GM12878 (cell line): ENCODE measurements at regions not wholly inside any gene's neighbourhood (a gene's known extent, or its start where the extent isn't known, plus 50 kb on each side); places are given as distances from the start of the nearest gene placed in this dataset.

ENCODE experiments used
- ATAC-seq: fragments of 200-7000 bp; cut with Tn5 transposase; 3 replicates; pipeline ENCODE4 v1.9.1; 2020; ENCODE audit warnings: mild to moderate bottlenecking, moderate library complexity
- BruUV-seq: library from RNA; stranded (reverse); fragments of 400-500 nt; replicated peaks from 2 replicates; lab custom pipeline; 2021; lab: Mats Ljungman, UMichigan
- CTCF ChIA-PET: fragments of 300-600 bp; sonication (Branson Sonifier 250); formaldehyde crosslinking; extraction: SDS; loops from one replicate; lab custom pipeline; 2021; ENCODE audit warnings: inconsistent platforms; lab: Yijun Ruan, JAX
- POLR2A ChIA-PET: fragments of 350-600 bp; formaldehyde crosslinking; extraction: SDS; loops from one replicate; lab custom pipeline; 2021; ENCODE audit warnings: inconsistent platforms; lab: Charles Lee
- RAD21 ChIA-PET: fragments of 300-600 bp; sonication (Branson Sonifier 250); formaldehyde crosslinking; loops from one replicate; lab custom pipeline; 2023; ENCODE audit warnings: antibody characterized with exemption; ENCODE audit not compliant: unreplicated experiment; lab: Charles Lee
- SMC1A ChIA-PET: fragments of 300-600 bp; sonication (Branson Sonifier 250); formaldehyde crosslinking; loops from one replicate; lab custom pipeline; 2023; ENCODE audit not compliant: unreplicated experiment, uncharacterized antibody; lab: Charles Lee
- DNase-seq: peaks from one replicate; pipeline ENCODE4 v3.0.0-alpha.2; 2011; ENCODE audit warnings: low read depth, low spot score
- FAIRE-seq: peaks from 3 replicates; lab custom pipeline; 2011; peaks lifted over from hg19 to GRCh38; lab: Jason Lieb, UNC
- H2AFZ ChIP-seq: 2 replicates; pipeline ENCODE4 v1.6.0; 2011; ENCODE audit warnings: low read depth, low read length, control low read depth; ENCODE audit not compliant: control insufficient read depth
- H3K27ac ChIP-seq: 2 replicates; pipeline ENCODE4 v1.5.1; 2011; ENCODE audit warnings: control low read depth; ENCODE audit not compliant: control insufficient read depth, insufficient read depth
- H3K27me3 ChIP-seq, 2 experiments: replicated peaks in 1 of 2; 2 replicates each; pipeline versions ENCODE4 v1.6.0 to v1.6.1; 2011; ENCODE audit warnings: low read length in 1 of 2; ENCODE audit not compliant: control insufficient read depth in 2 of 2, insufficient read depth in 2 of 2
- H3K36me3 ChIP-seq, 2 experiments: 2 replicates each; pipeline ENCODE4 v1.5.1; 2011; ENCODE audit warnings: low read length in 1 of 2; ENCODE audit not compliant: control insufficient read depth in 2 of 2, insufficient read depth in 2 of 2
- H3K4me1 ChIP-seq: 2 replicates; pipeline ENCODE4 v1.6.1; 2011; ENCODE audit warnings: mild to moderate bottlenecking, low read length, moderate library complexity, mixed read lengths; ENCODE audit not compliant: control insufficient read depth, insufficient read depth
- H3K4me2 ChIP-seq: 2 replicates; pipeline ENCODE4 v1.6.0; 2011; ENCODE audit warnings: control low read depth; ENCODE audit not compliant: control insufficient read depth, insufficient read depth
- H3K4me3 ChIP-seq: fragments of 200-600 bp; sonication (generic); 2 replicates; pipeline ENCODE4 v1.5.1; 2016
- H3K79me2 ChIP-seq: 2 replicates; pipeline ENCODE4 v1.6.0; 2011; ENCODE audit warnings: low read length; ENCODE audit not compliant: control insufficient read depth, insufficient read depth
- H3K9ac ChIP-seq: 2 replicates; pipeline ENCODE4 v1.8.0; 2011; ENCODE audit warnings: low read length, control low read depth, mixed read lengths; ENCODE audit not compliant: control insufficient read depth, insufficient read depth
- H3K9me3 ChIP-seq: replicated peaks from 3 replicates; pipeline ENCODE4 v1.5.1; 2011; ENCODE audit warnings: mild to moderate bottlenecking, low read length; ENCODE audit not compliant: control insufficient read depth, insufficient read depth
- H4K20me1 ChIP-seq: 2 replicates; pipeline ENCODE4 v1.6.0; 2011; ENCODE audit not compliant: control insufficient read depth, insufficient read depth
- BCL11A ChIP-seq: IDR thresholded peaks from 2 replicates; pipeline ENCODE4 v1.6.1; 2011; ENCODE audit warnings: low read depth, low read length
- CBX5 ChIP-seq: sonication (generic); IDR thresholded peaks from 2 replicates; pipeline ENCODE4 v1.6.1; 2016; ENCODE audit warnings: low read depth, moderate library complexity, mild to moderate bottlenecking, inconsistent platforms
- CHD4 ChIP-seq: fragments of 200-600 bp; sonication (generic); IDR thresholded peaks from 2 replicates; pipeline ENCODE4 v1.6.1; 2016; ENCODE audit warnings: mild to moderate bottlenecking
- HDAC2 ChIP-seq: fragments of 200-600 bp; sonication (generic); IDR thresholded peaks from 2 replicates; pipeline ENCODE4 v1.6.1; 2017
- LARP7 ChIP-seq: fragments of 450-650 bp; IDR thresholded peaks from 2 replicates; pipeline ENCODE4 v1.6.1; 2017; ENCODE audit warnings: mild to moderate bottlenecking
- NR2C1 ChIP-seq: fragments of 450-650 bp; IDR thresholded peaks from 2 replicates; pipeline ENCODE4 v1.6.1; 2017; ENCODE audit warnings: antibody characterized with exemption, mild to moderate bottlenecking, moderate library complexity
- SMAD5 ChIP-seq: IDR thresholded peaks from 2 replicates; pipeline ENCODE4 v1.6.1; 2016; ENCODE audit warnings: antibody characterized with exemption, low read depth
- ZNF687 ChIP-seq: fragments of 450-650 bp; IDR thresholded peaks from 2 replicates; pipeline ENCODE4 v1.6.1; 2017; ENCODE audit warnings: mild to moderate bottlenecking, moderate library complexity
- WGBS: methylation state at CpG from one replicate; pipeline ENCODE4 v1.1.6; 2016; ENCODE audit warnings: low lambda C conversion rate; ENCODE audit not compliant: insufficient replicate concordance, insufficient coverage; ENCODE audit errors: missing lambda C conversion rate; 5-methylcytosine and 5-hydroxymethylcytosine counted together
- in situ Hi-C: fragments of 300-500 bp; cut with MboI; formaldehyde crosslinking; loops from 9 replicates; pipeline ENCODE4 v1.14.3; 2018; ENCODE audit warnings: mixed read lengths
- intact Hi-C: fragments of 100-400 bp; cut with micrococcal nuclease; formaldehyde crosslinking; loops from one replicate; pipeline ENCODE4 v1.14.2; 2022; ENCODE audit not compliant: unreplicated experiment
- TF ChIP-seq, protein P1 (sequence below): fragments of 150-350 bp; IDR thresholded peaks from 2 replicates; pipeline ENCODE4 v1.6.1; 2016; ENCODE audit warnings: low read depth, low read length
- TF ChIP-seq, protein P2 (sequence below): fragments of 150-350 bp; IDR thresholded peaks from 2 replicates; pipeline ENCODE4 v1.6.1; 2014; ENCODE audit warnings: mild to moderate bottlenecking, low read depth, low read length

GRCh38 chr5:98482321-98483300 is 290.9 kb upstream of the RGMB start:
- ATAC-seq (no peak), DNase-seq (no peak), FAIRE-seq (no peak)
- Histone ChIP-seq H3K4me3 (no peak overlapping the region), H3K9ac (no peak overlapping the region), H3K79me2 (no peaks in the 10 kb centered on the region), H3K4me2 (no peak overlapping the region), H4K20me1 (no peaks in the 10 kb centered on the region), H3K27ac (no peak overlapping the region)
- intact Hi-C loops (no loop called here), in situ Hi-C loops (no loop called here)
- BruUV-seq, result no TSS peak
- POLR2A ChIA-PET, result no interaction called here
- CTCF ChIA-PET, result interaction anchor here (1.5 kb wide), 1 partner anchor 17 kb away, joined by 3 read pairs; no protein-coding TSS in a partner anchor
- TF ChIP-seq ZNF687 (no peak), SMAD5 (no peak), LARP7 (no peak), NR2C1 (no peak), BCL11A (no peak), CHD4 (no peak), CBX5 (no peak), HDAC2 (no peak)
- TF ChIP-seq, protein P1, sequence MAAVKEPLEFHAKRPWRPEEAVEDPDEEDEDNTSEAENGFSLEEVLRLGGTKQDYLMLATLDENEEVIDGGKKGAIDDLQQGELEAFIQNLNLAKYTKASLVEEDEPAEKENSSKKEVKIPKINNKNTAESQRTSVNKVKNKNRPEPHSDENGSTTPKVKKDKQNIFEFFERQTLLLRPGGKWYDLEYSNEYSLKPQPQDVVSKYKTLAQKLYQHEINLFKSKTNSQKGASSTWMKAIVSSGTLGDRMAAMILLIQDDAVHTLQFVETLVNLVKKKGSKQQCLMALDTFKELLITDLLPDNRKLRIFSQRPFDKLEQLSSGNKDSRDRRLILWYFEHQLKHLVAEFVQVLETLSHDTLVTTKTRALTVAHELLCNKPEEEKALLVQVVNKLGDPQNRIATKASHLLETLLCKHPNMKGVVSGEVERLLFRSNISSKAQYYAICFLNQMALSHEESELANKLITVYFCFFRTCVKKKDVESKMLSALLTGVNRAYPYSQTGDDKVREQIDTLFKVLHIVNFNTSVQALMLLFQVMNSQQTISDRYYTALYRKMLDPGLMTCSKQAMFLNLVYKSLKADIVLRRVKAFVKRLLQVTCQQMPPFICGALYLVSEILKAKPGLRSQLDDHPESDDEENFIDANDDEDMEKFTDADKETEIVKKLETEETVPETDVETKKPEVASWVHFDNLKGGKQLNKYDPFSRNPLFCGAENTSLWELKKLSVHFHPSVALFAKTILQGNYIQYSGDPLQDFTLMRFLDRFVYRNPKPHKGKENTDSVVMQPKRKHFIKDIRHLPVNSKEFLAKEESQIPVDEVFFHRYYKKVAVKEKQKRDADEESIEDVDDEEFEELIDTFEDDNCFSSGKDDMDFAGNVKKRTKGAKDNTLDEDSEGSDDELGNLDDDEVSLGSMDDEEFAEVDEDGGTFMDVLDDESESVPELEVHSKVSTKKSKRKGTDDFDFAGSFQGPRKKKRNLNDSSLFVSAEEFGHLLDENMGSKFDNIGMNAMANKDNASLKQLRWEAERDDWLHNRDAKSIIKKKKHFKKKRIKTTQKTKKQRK, result no peak
- TF ChIP-seq, protein P2, sequence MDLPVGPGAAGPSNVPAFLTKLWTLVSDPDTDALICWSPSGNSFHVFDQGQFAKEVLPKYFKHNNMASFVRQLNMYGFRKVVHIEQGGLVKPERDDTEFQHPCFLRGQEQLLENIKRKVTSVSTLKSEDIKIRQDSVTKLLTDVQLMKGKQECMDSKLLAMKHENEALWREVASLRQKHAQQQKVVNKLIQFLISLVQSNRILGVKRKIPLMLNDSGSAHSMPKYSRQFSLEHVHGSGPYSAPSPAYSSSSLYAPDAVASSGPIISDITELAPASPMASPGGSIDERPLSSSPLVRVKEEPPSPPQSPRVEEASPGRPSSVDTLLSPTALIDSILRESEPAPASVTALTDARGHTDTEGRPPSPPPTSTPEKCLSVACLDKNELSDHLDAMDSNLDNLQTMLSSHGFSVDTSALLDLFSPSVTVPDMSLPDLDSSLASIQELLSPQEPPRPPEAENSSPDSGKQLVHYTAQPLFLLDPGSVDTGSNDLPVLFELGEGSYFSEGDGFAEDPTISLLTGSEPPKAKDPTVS, result no peak
- TF ChIP-seq, all 136 proteins: peak for 0
- ChIA-PET SMC1A (no interaction called here), RAD21 (no interaction called here)
- H3K36me3 ChIP-seq, result no peaks in the 10 kb centered on the region
- 1% methylated on average over 3 of the region's 3 CpGs for WGBS
- no peak overlapping the region for H2AFZ ChIP-seq
- no peaks in the 10 kb centered on the region for H3K4me1 ChIP-seq
- no peaks in the 10 kb centered on the region for H3K27me3 ChIP-seq
- no peaks in the 10 kb centered on the region for H3K9me3 ChIP-seq
